ENCODE measurements at regions not wholly inside any gene's neighbourhood (a gene's known extent, or its start where the extent isn't known, plus 50 kb on each side); places are given as distances from the start of the nearest gene placed in this dataset.
A peak's percentile ranks its signal among the peaks of the same experiment; 100 is the strongest.

- dilution Hi-C loops (cut with MboI; ENCODE audit: extremely low pct_ligation_motif_present, low sequenced_read_pairs) = no loop called here
- no peak for DNase-seq (ENCODE audit: low read depth, low spot score)
- H3K9ac ChIP-seq (ENCODE audit: control insufficient read depth, extremely low read depth, insufficient read depth, low read length) = no peak overlapping the region
These were observed 481.4 kb downstream of the NSUN3 start for GRCh38 chr3:94544131-94544789.

GRCh38 chr3:94548581-94549316, 485.9 kb downstream of the NSUN3 start:
- no peak for FAIRE-seq
- Histone ChIP-seq H3K4me2 (ENCODE audit: control insufficient read depth, extremely low read depth, insufficient read depth, low read depth, low read length) (no peak overlapping the region), H4K20me1 (ENCODE audit: control insufficient read depth, extremely low read depth, insufficient read depth, low read length) (no peaks in the 10 kb centered on the region), H3K4me1 (ENCODE audit: control insufficient read depth, extremely low read depth, insufficient read depth, low read length) (no peaks in the 10 kb centered on the region), H3K27ac (ENCODE audit: control insufficient read depth, insufficient read depth, low read length) (no peak overlapping the region), H3K9me1 (ENCODE audit: control insufficient read depth, extremely low read depth, insufficient read depth, low read length) (no peaks in the 10 kb centered on the region), H3K27me3 (ENCODE audit: control insufficient read depth, extremely low read depth, insufficient read depth, low read length) (no peaks in the 10 kb centered on the region), H3K9me3 (ENCODE audit: control insufficient read depth, low read depth, low read length) (no peaks in the 10 kb centered on the region), H3K79me2 (ENCODE audit: control insufficient read depth, insufficient read depth, low read length) (no peaks in the 10 kb centered on the region), H3K9ac (ENCODE audit: control insufficient read depth, extremely low read depth, insufficient read depth, low read length) (no peak overlapping the region), H3K36me3 (ENCODE audit: control insufficient read depth in 2 of 2, extremely low read depth in 1 of 2, insufficient read depth in 2 of 2, low read length in 2 of 2) (no peaks in the 10 kb centered on the region), H3K4me3 (ENCODE audit: control insufficient read depth in 2 of 3, extremely low read depth in 1 of 3, insufficient read depth in 2 of 3, low read depth in 1 of 3, low read length in 3 of 3) (no peak overlapping the region), H2AFZ (ENCODE audit: control insufficient read depth, low read length) (no peak overlapping the region)
- no peak for DNase-seq (ENCODE audit: low read depth, low spot score)
- dilution Hi-C loops (cut with MboI; ENCODE audit: extremely low pct_ligation_motif_present, low sequenced_read_pairs) = no loop called here
- TF ChIP-seq CTCF (optimal IDR thresholded peaks at IDR 0.05 in 1 of 3, IDR thresholded peaks at IDR 0.05 in 1 of 3, conservative IDR thresholded peaks at IDR 0.05 in 1 of 3; ENCODE audit: extremely low read depth in 1 of 3, insufficient read depth in 2 of 3, low read length in 3 of 3) (peak in 2 of 3 experiments; percentile 11 to 22), EZH2 (IDR thresholded peaks at IDR 0.05; ENCODE audit: low read length) (no peak)

More at GRCh38 chr3:94544131-94544789, 481.4 kb downstream of the NSUN3 start:
- Histone ChIP-seq H2AFZ (ENCODE audit: control insufficient read depth, low read length) (no peak overlapping the region), H3K79me2 (ENCODE audit: control insufficient read depth, insufficient read depth, low read length) (no peaks in the 10 kb centered on the region), H3K9me1 (ENCODE audit: control insufficient read depth, extremely low read depth, insufficient read depth, low read length) (no peaks in the 10 kb centered on the region), H3K4me2 (ENCODE audit: control insufficient read depth, extremely low read depth, insufficient read depth, low read depth, low read length) (no peak overlapping the region), H3K4me3 (ENCODE audit: control insufficient read depth in 2 of 3, extremely low read depth in 1 of 3, insufficient read depth in 2 of 3, low read depth in 1 of 3, low read length in 3 of 3) (no peak overlapping the region), H3K27me3 (ENCODE audit: control insufficient read depth, extremely low read depth, insufficient read depth, low read length) (no peaks in the 10 kb centered on the region), H4K20me1 (ENCODE audit: control insufficient read depth, extremely low read depth, insufficient read depth, low read length) (no peaks in the 10 kb centered on the region), H3K9me3 (ENCODE audit: control insufficient read depth, low read depth, low read length) (no peaks in the 10 kb centered on the region), H3K27ac (ENCODE audit: control insufficient read depth, insufficient read depth, low read length) (no peak overlapping the region), H3K36me3 (ENCODE audit: control insufficient read depth in 2 of 2, extremely low read depth in 1 of 2, insufficient read depth in 2 of 2, low read length in 2 of 2) (no peaks in the 10 kb centered on the region), H3K4me1 (ENCODE audit: control insufficient read depth, extremely low read depth, insufficient read depth, low read length) (no peaks in the 10 kb centered on the region)
- TF ChIP-seq EZH2 (IDR thresholded peaks at IDR 0.05; ENCODE audit: low read length) (no peak), CTCF (optimal IDR thresholded peaks at IDR 0.05 in 1 of 3, IDR thresholded peaks at IDR 0.05 in 1 of 3, conservative IDR thresholded peaks at IDR 0.05 in 1 of 3; ENCODE audit: extremely low read depth in 1 of 3, insufficient read depth in 2 of 3, low read length in 3 of 3) (no peak)
- FAIRE-seq = no peak

All from keratinocyte (primary cell).